OCI-LY7 (cell line): ENCODE measurements at regions not wholly inside any gene's neighbourhood (a gene's known extent, or its start where the extent isn't known, plus 50 kb on each side); places are given as distances from the start of the nearest gene placed in this dataset.

Experiments
- BruUV-seq: library from RNA; stranded (reverse); fragments of 400-500 nt; replicated peaks from 2 replicates; lab custom pipeline; 2021; lab: Mats Ljungman, UMichigan
- CTCF ChIA-PET: fragments of 300-600 bp; sonication (Branson Sonifier 250); formaldehyde crosslinking; loops from one replicate; lab custom pipeline; 2022; ENCODE audit warnings: antibody characterized with exemption; ENCODE audit not compliant: unreplicated experiment; lab: Charles Lee
- POLR2A ChIA-PET: fragments of 300-600 bp; sonication (Branson Sonifier 250); formaldehyde crosslinking; loops from one replicate; lab custom pipeline; 2022; ENCODE audit warnings: antibody characterized with exemption; lab: Charles Lee
- DNase-seq: peaks from one replicate; pipeline ENCODE4 v3.0.0-alpha.2; 2015; ENCODE audit warnings: low spot score
- H2AFZ ChIP-seq: fragments of 200-600 bp; sonication (generic), shearing (Covaris generic); 2 replicates; pipeline ENCODE4 v1.6.1; 2014; ENCODE audit warnings: mild to moderate bottlenecking, antibody characterized with exemption, low read length, moderate library complexity
- H3K27ac ChIP-seq: fragments of 200-600 bp; sonication (generic); 2 replicates; pipeline ENCODE4 v1.5.1; 2014; ENCODE audit warnings: mixed run types, low read depth, mild to moderate bottlenecking, moderate library complexity, low read length, inconsistent platforms; ENCODE audit not compliant: poor library complexity, severe bottlenecking
- H3K36me3 ChIP-seq: fragments of 200-600 bp; sonication (generic); 2 replicates; pipeline ENCODE4 v1.6.1; 2014; ENCODE audit warnings: mild to moderate bottlenecking, antibody characterized with exemption, low read length, moderate library complexity, mixed read lengths; ENCODE audit not compliant: insufficient read depth
- H3K4me1 ChIP-seq: fragments of 200-600 bp; sonication (generic); 2 replicates; pipeline ENCODE4 v1.5.1; 2014; ENCODE audit warnings: mild to moderate bottlenecking, low read length; ENCODE audit not compliant: insufficient read depth, poor library complexity, severe bottlenecking
- H3K4me2 ChIP-seq: fragments of 200-600 bp; sonication (generic); 2 replicates; pipeline ENCODE4 v1.6.1; 2014; ENCODE audit warnings: mild to moderate bottlenecking, low read length
- H3K4me3 ChIP-seq: fragments of 200-600 bp; sonication (generic); 2 replicates; pipeline ENCODE4 v1.5.1; 2014; ENCODE audit warnings: mild to moderate bottlenecking, low read depth, low read length; ENCODE audit not compliant: poor library complexity, severe bottlenecking
- H3K79me2 ChIP-seq: fragments of 200-600 bp; sonication (generic); 2 replicates; pipeline ENCODE4 v1.6.1; 2016; ENCODE audit warnings: low read depth, mild to moderate bottlenecking, low read length, moderate library complexity, mixed read lengths; ENCODE audit not compliant: insufficient read depth
- H3K9me2 ChIP-seq: fragments of 200-600 bp; sonication (generic); 2 replicates; pipeline ENCODE4 v1.6.1; 2016; ENCODE audit warnings: mild to moderate bottlenecking, low read length, mixed read lengths; ENCODE audit not compliant: insufficient read depth
- H3K9me3 ChIP-seq: fragments of 200-600 bp; sonication (generic); 2 replicates; pipeline ENCODE4 v1.6.1; 2014; ENCODE audit warnings: mild to moderate bottlenecking, mixed run types, low read length, mixed read lengths
- H4K20me1 ChIP-seq: fragments of 200-600 bp; sonication (generic); 2 replicates; pipeline ENCODE4 v1.6.1; 2014; ENCODE audit warnings: mild to moderate bottlenecking, antibody characterized with exemption, low read length, moderate library complexity, mixed read lengths; ENCODE audit not compliant: insufficient read depth
- CTCF ChIP-seq: fragments of 200-600 bp; sonication (generic); conservative IDR thresholded peaks from 2 replicates; pipeline ENCODE4 v1.5.1; 2014; ENCODE audit warnings: mild to moderate bottlenecking, antibody characterized with exemption, low read length, moderate library complexity, mixed read lengths
- EZH2phosphoT487 ChIP-seq: fragments of 200-600 bp; sonication (generic); IDR thresholded peaks from 2 replicates; pipeline ENCODE4 v1.6.1; 2018; ENCODE audit warnings: low read depth, borderline replicate concordance, mild to moderate bottlenecking, mixed run types, antibody characterized with exemption, low read length, moderate library complexity, mixed read lengths
- intact Hi-C: fragments of 100-400 bp; cut with micrococcal nuclease; formaldehyde crosslinking; loops from one replicate; pipeline ENCODE4 v1.10.0; 2022; ENCODE audit not compliant: unreplicated experiment

GRCh38 chr12:11580125-11580751, 69.2 kb upstream of the ETV6 start:
- no TSS peak for BruUV-seq
- Histone ChIP-seq H3K4me2 (peak overlapping the region; percentile 1; the same call in 1 of the 2 replicates), H3K9me2 (no peaks in the 10 kb centered on the region), H3K27ac (no peak overlapping the region), H2AFZ (0 out of 2 replicates have a peak overlapping the region, but pooled peaks have one; percentile 16), H3K4me3 (no peak overlapping the region), H3K79me2 (no peaks in the 10 kb centered on the region), H3K36me3 (no peaks in the 10 kb centered on the region), H3K4me1 (peaks cover 29% of the 10 kb centered on the region), H4K20me1 (no peaks in the 10 kb centered on the region), H3K9me3 (no peaks in the 10 kb centered on the region)
- CTCF ChIA-PET = interaction anchor here (0.6 to 2.9 kb wide), 5 partner anchors 350 to 747 kb away, joined by 3 to 24 read pairs (median 3); no protein-coding TSS in a partner anchor
- POLR2A ChIA-PET = interaction anchor here (0.7 to 3.7 kb wide), 6 partner anchors 47 to 458 kb away, joined by 3 to 15 read pairs (median 4); no protein-coding TSS in a partner anchor
- TF ChIP-seq CTCF (peak; percentile 37; the same call in 1 of the 2 replicates), EZH2phosphoT487 (no peak)
- peak; percentile 37 for DNase-seq
- intact Hi-C loops = loop anchor here (2.0 to 5.0 kb wide), 2 partner anchors 43 to 147 kb away; no protein-coding TSS in a partner anchor

GRCh38 chr12:11581179-11581755, 68.2 kb upstream of the ETV6 start:
- Histone ChIP-seq H3K4me2 (no peak overlapping the region), H2AFZ (no peak overlapping the region), H3K9me3 (no peaks in the 10 kb centered on the region), H3K27ac (no peak overlapping the region), H3K4me1 (peaks cover 29% of the 10 kb centered on the region), H3K9me2 (no peaks in the 10 kb centered on the region), H3K36me3 (no peaks in the 10 kb centered on the region), H3K4me3 (no peak overlapping the region), H4K20me1 (no peaks in the 10 kb centered on the region), H3K79me2 (no peaks in the 10 kb centered on the region)
- peak; percentile 86 for DNase-seq
- no TSS peak for BruUV-seq
- POLR2A ChIA-PET = interaction anchor here (3.7 kb wide), 1 partner anchor 452 kb away, joined by 15 read pairs; no protein-coding TSS in a partner anchor
- intact Hi-C loops = loop anchor here (1.0 to 5.0 kb wide), 4 partner anchors 42 to 452 kb away; no protein-coding TSS in a partner anchor
- CTCF ChIA-PET = interaction anchor here (0.6 to 2.9 kb wide), 2 partner anchors 445 to 452 kb away, joined by 3 to 24 read pairs; no protein-coding TSS in a partner anchor
- peak; percentile 82 for TF ChIP-seq CTCF
- no peak for TF ChIP-seq EZH2phosphoT487
